Immature natural killer cell (primary cell): ENCODE measurements at regions not wholly inside any gene's neighbourhood (a gene's known extent, or its start where the extent isn't known, plus 50 kb on each side); places are given as distances from the start of the nearest gene placed in this dataset.
"Not testable (repeated sequence)": the region's sequence is repeated elsewhere in the genome, so short reads cannot be mapped to it uniquely, and the experiment has no call there.

Source experiments
- DNase-seq, 3 donors: peaks; one replicate each; pipeline ENCODE4 v3.0.0; 2022; ENCODE audit warnings: mixed read lengths in 1 of 3
- H3K27ac Mint-ChIP-seq, 6 donors: one replicate each; pipeline ENCODE4 v1.8.0; 2020; ENCODE audit warnings: mixed read lengths in 6 of 6, mild to moderate bottlenecking in 5 of 6, inconsistent platforms in 4 of 6, moderate library complexity in 3 of 6
- H3K27me3 Mint-ChIP-seq, 3 donors: one replicate each; pipeline ENCODE4 v1.8.0; 2020 to 2021; ENCODE audit warnings: low read depth in 3 of 3, mild to moderate bottlenecking in 3 of 3, mixed read lengths in 3 of 3, moderate library complexity in 3 of 3, inconsistent platforms in 1 of 3
- H3K36me3 Mint-ChIP-seq, 3 donors: one replicate each; pipeline ENCODE4 v1.8.0; 2020; ENCODE audit warnings: mixed read lengths in 3 of 3, inconsistent platforms in 2 of 3, mild to moderate bottlenecking in 2 of 3
- H3K4me1 Mint-ChIP-seq, 2 donors: one replicate each; pipeline ENCODE4 v1.8.0; 2020; ENCODE audit warnings: inconsistent platforms in 2 of 2, mild to moderate bottlenecking in 2 of 2, mixed read lengths in 2 of 2, moderate library complexity in 1 of 2
- H3K4me3 Mint-ChIP-seq, 5 donors: one replicate each; pipeline ENCODE4 v1.8.0; 2020; ENCODE audit warnings: mild to moderate bottlenecking in 5 of 5, mixed read lengths in 5 of 5, inconsistent platforms in 3 of 5, moderate library complexity in 3 of 5
- H3K9me3 Mint-ChIP-seq, 6 donors: one replicate each; pipeline ENCODE4 v1.8.0; 2020; ENCODE audit warnings: mild to moderate bottlenecking in 6 of 6, mixed read lengths in 6 of 6, inconsistent platforms in 4 of 6, moderate library complexity in 3 of 6

DNA sequence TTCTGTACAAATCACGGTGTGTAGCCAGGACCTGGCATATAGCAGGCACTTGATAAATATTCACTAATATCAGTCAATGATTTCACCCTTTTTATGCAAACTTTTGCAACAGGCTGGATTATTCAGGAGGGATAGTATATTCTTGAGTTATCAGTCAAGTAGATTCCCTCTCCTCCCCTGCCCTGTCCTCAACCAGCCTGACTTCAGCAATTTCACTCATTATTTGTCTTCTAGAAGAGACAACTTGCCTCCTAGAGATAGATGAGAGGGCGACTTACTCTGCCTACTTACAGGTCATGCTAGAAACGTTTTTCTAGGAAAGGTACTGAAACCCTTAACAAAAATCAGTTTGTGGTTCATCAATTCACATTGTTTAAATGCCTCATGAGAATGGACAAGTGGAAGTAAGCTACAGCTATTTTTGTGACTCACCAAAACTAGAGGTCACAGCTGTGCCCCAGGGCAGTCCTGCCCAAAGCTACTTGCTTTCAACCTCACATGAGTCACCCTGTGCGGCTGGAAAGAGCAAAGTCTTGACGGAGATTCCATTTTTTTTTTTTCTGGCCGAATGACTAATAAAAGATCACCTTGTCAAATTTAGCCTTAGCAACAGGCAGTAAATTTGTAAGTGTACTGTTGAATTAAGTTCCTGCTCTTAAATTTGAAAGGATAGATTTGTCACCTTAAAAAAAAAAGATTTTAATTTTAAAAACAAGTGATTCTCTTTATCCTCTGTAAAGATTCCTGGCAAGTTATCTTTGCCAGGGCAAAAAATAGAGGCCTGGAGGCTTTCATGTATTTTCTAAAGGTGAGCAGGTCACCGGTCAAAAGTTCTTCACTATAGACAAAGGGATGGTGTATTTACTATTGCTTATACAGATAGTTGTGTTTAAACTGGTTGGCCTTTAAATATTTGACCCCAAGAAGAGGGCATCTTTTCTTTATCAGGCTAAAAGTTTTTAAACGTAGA lies 109.0 kb upstream of the SLC35G4 start:
- Mint-ChIP-seq H3K27me3 (peaks cover 0 to 3% (median 0%) of the 10 kb centered on the region in 3 donors), H3K27ac (no peak overlapping the region), H3K9me3 (peaks cover 0 to 4% (median 0%) of the 10 kb centered on the region in 6 donors), H3K4me1 (no peaks in the 10 kb centered on the region), H3K4me3 (no peak overlapping the region), H3K36me3 (no peaks in the 10 kb centered on the region)
- DNase-seq = no peak

DNA sequence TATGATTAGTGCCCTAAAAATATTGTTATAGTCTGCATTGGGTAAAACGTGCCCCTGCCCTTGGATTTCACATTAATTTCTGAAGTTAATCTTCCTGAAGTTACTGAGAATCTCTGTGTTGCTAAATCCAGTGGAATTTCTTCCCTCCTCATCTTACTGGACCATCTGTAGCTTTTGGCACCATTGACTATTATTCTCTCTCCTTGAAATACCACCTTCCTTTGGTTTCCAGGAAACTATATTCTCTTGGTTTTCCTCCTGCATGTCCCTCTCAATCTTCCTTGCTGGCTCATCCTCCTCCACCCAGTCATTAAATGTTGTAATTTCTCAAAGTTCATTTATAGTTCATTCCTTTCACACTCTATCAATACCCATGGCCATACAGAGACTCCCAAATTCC lies 110.6 kb upstream of the SLC35G4 start:
- DNase-seq = no peak
- Mint-ChIP-seq H3K4me3 (no peak overlapping the region), H3K27ac (no peak overlapping the region), H3K4me1 (no peaks in the 10 kb centered on the region), H3K9me3 (peaks cover 0 to 4% (median 0%) of the 10 kb centered on the region in 6 donors), H3K36me3 (no peaks in the 10 kb centered on the region), H3K27me3 (peaks cover 0 to 3% (median 0%) of the 10 kb centered on the region in 3 donors)

DNA sequence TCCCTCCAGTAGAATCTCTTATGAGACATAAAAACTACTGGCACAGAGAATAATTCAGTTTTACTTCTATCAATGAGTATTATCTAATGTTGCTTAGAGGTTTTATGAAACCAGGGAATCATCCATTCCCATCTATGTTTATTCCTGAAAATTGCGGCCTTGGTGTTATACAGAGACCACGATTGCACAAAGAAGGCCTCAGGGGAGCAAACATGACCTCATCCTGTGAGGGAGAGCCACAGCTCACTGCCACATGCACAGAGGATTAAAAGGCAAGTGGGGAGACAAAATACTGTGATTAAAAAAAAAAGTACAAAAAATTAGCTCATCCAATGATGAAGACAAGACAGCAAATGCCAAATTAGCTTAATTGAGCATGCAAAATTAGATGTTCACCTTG lies 111.8 kb upstream of the SLC35G4 start:
- Mint-ChIP-seq H3K4me1 (no peaks in the 10 kb centered on the region), H3K36me3 (no peaks in the 10 kb centered on the region), H3K9me3 (peaks cover 0 to 4% (median 0%) of the 10 kb centered on the region in 6 donors), H3K27ac (no peak overlapping the region), H3K27me3 (peaks cover 0 to 3% (median 0%) of the 10 kb centered on the region in 3 donors), H3K4me3 (no peak overlapping the region)
- no peak for DNase-seq

DNA sequence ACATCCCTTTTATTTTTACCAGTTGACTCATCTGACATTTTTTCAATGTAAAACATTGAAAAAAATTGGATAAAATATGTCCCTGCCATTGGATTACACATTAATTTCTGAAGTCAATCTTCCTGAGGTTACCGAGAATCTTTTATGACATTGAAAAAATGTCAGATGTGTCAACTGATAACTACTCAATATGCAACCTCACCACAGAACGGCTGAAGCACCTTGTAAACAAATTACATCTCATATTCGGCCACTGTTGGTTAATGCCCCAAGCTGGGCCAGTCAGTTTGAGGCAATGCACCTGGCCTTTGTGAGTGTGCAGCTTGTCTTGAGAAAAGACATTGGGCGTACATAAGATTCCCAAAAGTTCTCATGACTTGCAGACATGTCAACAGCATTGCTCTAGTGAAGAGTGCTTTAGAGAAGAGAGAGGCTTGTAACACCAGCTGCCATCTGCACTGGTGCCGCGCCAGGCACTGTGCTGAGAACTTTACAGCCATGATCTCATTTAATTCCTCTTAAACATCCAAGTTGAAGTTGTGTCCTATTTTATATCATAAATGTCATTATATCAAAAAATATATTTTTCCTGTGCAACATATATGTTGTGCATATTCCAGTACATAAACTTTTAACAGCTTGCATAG lies 112.7 kb upstream of the SLC35G4 start:
- Mint-ChIP-seq H3K4me3 (no peak overlapping the region), H3K27ac (no peak overlapping the region), H3K9me3 (peaks cover 0 to 6% (median under 1%) of the 10 kb centered on the region in 6 donors), H3K36me3 (no peaks in the 10 kb centered on the region), H3K4me1 (no peaks in the 10 kb centered on the region), H3K27me3 (peaks cover 0 to 3% (median 0%) of the 10 kb centered on the region in 3 donors)
- DNase-seq = no peak

DNA sequence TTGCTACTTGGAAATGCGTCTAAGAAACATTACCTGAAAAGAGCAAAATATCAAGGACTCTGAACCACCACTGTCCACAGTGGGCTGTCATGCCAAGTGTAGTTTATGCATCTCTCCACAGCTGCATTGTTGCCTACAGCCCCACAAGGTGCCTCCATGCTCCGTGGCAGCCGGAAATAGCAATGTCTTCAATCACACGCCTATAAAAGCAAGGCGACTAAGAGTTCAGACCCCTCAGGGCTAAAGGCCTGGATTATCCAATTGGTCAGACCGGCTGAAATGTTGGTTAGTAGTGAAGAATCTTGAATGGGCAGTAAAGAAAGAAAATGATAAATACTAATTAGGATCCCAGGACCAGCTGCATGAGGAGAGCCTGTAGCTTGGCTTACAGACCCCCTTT lies 114.0 kb upstream of the SLC35G4 start:
- peaks cover 0 to 6% (median under 1%) of the 10 kb centered on the region in 6 donors for H3K9me3 Mint-ChIP-seq
- no peak overlapping the region for H3K4me3 Mint-ChIP-seq
- no peak for DNase-seq
- no peaks in the 10 kb centered on the region for H3K36me3 Mint-ChIP-seq
- peaks cover 0 to 3% (median 0%) of the 10 kb centered on the region in 3 donors for H3K27me3 Mint-ChIP-seq
- H3K4me1 Mint-ChIP-seq = no peaks in the 10 kb centered on the region
- no peak overlapping the region for H3K27ac Mint-ChIP-seq

DNA sequence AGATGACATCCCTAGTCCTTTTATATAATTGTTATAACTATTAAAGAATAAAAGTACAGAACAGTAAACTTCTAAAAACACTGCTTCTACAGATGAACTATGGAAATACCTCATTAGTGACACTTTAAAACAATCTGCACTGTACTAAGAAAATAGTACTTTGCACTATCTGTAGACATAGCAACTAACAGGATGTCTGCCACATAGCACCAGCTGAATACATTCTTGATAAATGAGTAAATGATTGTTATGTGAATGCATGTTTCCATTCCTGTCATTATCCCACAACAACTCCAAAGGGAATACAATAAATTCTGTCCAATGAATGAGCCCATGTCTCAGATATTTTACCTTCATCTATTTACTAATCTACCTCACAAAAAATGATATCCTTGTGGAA lies 115.3 kb upstream of the SLC35G4 start:
- H3K4me1 Mint-ChIP-seq = no peaks in the 10 kb centered on the region
- H3K9me3 Mint-ChIP-seq = peaks cover 0 to 5% (median under 1%) of the 10 kb centered on the region in 6 donors
- H3K27ac Mint-ChIP-seq = no peak overlapping the region
- no peaks in the 10 kb centered on the region for H3K36me3 Mint-ChIP-seq
- DNase-seq = no peak
- H3K4me3 Mint-ChIP-seq = no peak overlapping the region
- peaks cover 0 to 4% (median 3%) of the 10 kb centered on the region in 3 donors for H3K27me3 Mint-ChIP-seq

DNA sequence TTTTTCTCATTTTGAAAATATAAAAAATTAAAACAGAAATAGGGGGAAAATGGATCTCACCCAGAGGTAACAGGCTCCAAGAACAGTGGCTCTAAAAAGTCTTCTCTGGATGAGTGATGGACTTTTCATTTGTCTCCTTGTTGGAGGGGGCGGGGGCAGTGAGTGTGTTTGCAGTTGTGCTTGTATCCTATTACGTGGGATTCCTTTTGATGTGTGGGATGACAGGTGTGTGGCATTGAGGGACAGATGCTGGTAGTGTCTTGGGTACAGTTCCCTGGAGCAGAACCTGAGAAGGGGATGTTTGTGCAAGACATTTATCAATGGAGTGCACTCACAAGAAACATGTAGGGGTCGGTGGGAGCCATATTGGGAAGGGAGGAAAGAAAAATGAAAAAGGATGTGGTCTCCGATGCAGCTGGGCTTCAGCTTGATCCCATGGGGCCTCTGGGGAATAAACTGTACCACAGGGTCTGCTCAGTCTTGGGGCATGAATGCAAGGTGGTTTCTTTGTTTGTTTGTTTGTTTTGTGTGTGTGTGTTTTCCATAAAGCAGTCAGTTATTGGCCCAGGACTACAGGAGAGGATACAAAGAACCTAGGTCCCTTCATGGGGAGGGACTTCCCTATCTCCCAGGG lies 120.0 kb upstream of the SLC35G4 start:
- no peak for DNase-seq
- H3K27ac Mint-ChIP-seq = no peak overlapping the region
- H3K36me3 Mint-ChIP-seq = no peaks in the 10 kb centered on the region
- peaks cover 0 to 6% (median 0%) of the 10 kb centered on the region in 3 donors for H3K27me3 Mint-ChIP-seq
- no peak overlapping the region for H3K4me3 Mint-ChIP-seq
- no peaks in the 10 kb centered on the region for H3K4me1 Mint-ChIP-seq
- H3K9me3 Mint-ChIP-seq = peaks cover 0 to 7% (median 3%) of the 10 kb centered on the region in 6 donors

DNA sequence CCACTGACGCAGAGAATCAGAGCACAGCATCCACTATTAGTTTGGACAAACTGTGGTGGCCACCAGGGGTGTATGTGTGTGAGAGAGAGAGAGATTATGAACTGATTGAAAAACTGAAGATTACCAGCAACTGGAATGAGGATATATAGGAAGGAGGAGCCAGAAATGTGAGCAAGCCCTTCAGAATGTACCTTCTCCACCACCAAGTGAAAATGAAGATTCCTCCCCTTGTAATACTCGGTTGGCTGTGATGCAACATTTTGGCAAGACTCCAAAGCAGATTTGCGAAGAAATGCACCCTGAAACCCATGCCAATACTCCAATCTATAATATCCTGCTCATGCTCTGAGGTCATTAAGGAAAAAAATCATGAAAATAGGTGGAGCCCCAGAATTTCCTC lies 121.2 kb upstream of the SLC35G4 start:
- peaks cover 0 to 7% (median 3%) of the 10 kb centered on the region in 6 donors for H3K9me3 Mint-ChIP-seq
- no peaks in the 10 kb centered on the region for H3K4me1 Mint-ChIP-seq
- no peak overlapping the region for H3K27ac Mint-ChIP-seq
- no peak overlapping the region for H3K4me3 Mint-ChIP-seq
- DNase-seq = no peak
- H3K36me3 Mint-ChIP-seq = no peaks in the 10 kb centered on the region
- peaks cover 0 to 6% (median 0%) of the 10 kb centered on the region in 3 donors for H3K27me3 Mint-ChIP-seq

DNA sequence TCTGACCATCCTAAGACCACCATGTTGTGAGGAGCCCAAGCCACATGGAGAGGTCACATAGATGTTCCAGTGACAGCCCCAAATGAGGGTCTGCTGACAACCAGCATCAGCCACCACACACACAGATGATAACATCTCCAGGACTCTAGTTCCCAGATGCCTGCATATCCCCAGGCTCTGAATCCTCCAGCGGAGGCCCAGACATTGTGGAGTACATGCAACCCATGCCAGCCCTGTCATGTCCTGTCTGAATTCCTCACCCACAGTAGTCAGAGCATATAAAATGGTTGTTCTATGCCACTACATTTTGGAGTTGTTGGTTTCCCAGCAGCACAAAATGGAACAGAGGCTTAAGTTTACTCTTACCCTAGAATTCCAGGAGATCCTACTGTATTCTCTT lies 122.0 kb upstream of the SLC35G4 start:
- no peaks in the 10 kb centered on the region for H3K4me1 Mint-ChIP-seq
- peaks cover 0 to 6% (median 0%) of the 10 kb centered on the region in 3 donors for H3K27me3 Mint-ChIP-seq
- H3K36me3 Mint-ChIP-seq = no peaks in the 10 kb centered on the region
- no peak overlapping the region for H3K27ac Mint-ChIP-seq
- no peak overlapping the region for H3K4me3 Mint-ChIP-seq
- DNase-seq = no peak
- peaks cover 0 to 7% (median 4%) of the 10 kb centered on the region in 6 donors for H3K9me3 Mint-ChIP-seq

DNA sequence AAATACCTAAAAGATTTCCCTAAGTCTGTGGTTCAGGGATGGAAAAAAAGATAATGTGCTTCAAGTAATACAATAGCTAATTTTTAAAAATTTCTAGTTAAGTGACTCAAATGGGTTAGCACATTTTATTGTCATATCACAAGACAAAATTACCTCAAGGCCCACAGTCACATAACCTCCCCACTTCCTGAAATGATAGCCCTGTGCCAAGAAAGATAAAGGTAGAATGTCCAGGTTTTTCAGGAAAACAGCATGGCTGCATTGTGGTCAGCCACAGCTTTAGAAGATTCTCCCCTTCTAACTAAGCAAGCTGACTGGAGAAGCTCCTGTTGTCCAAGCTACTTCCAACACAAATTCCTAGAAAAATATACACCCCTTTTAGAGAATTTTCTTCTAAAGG lies 127.1 kb upstream of the SLC35G4 start:
- no peaks in the 10 kb centered on the region for H3K4me1 Mint-ChIP-seq
- no peaks in the 10 kb centered on the region for H3K36me3 Mint-ChIP-seq
- no peak for DNase-seq
- H3K27me3 Mint-ChIP-seq = peaks cover 0 to 2% (median 0%) of the 10 kb centered on the region in 3 donors
- H3K4me3 Mint-ChIP-seq = no peak overlapping the region
- no peak overlapping the region for H3K27ac Mint-ChIP-seq
- H3K9me3 Mint-ChIP-seq = peaks cover 0 to 12% (median 3%) of the 10 kb centered on the region in 6 donors

DNA sequence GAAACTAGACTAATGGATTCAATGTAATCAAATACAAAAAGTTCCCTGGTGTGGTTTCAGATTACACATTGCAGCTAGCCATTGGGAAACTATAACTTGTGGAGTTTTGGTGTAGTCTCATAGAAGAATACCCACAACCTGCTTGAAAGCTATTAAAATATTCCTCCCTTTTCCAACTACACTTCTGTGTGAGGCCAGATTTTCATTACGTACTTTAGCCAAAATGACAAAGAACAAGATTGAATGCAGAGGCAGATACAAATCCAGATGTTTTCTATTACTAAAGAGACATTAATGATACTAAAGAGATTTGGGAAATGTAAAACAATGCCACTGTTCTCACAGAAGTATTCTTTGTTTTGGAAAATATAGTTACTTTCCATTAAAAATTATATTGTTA lies 128.7 kb upstream of the SLC35G4 start:
- no peak for DNase-seq
- H3K36me3 Mint-ChIP-seq = peaks cover 0 to 3% (median 0%) of the 10 kb centered on the region in 3 donors
- H3K4me3 Mint-ChIP-seq = no peak overlapping the region
- no peak overlapping the region for H3K27ac Mint-ChIP-seq
- peaks cover 2 to 12% (median 4%) of the 10 kb centered on the region in 6 donors for H3K9me3 Mint-ChIP-seq
- no peaks in the 10 kb centered on the region for H3K4me1 Mint-ChIP-seq
- H3K27me3 Mint-ChIP-seq = peaks cover 0 to 2% (median 0%) of the 10 kb centered on the region in 3 donors

DNA sequence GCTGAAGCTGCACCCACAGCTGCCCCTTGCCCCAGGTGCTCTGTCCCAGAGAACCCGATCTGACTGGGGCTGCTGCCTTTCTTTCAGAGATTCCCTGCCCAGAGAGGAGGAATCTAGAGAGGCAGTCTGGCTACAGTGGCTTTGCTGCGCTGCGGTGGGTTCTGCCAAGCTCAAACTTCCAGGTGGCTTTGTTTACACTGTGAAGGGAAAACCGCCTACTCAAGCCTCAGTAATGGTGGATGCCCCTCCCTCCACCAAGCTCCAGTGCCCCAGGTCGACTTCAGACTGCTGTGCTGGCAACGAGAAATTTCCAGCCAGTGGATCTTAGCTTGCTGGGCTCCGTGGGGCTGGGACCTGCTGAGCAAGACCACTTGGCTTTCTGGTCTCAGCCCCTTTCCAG lies 130.4 kb upstream of the SLC35G4 start:
- not testable (repeated sequence) for DNase-seq, H3K4me3 Mint-ChIP-seq, H3K27ac Mint-ChIP-seq, H3K4me1 Mint-ChIP-seq, H3K36me3 Mint-ChIP-seq, H3K27me3 Mint-ChIP-seq
- peaks cover 2 to 12% (median 8%) of the 10 kb centered on the region in 6 donors for H3K9me3 Mint-ChIP-seq

DNA sequence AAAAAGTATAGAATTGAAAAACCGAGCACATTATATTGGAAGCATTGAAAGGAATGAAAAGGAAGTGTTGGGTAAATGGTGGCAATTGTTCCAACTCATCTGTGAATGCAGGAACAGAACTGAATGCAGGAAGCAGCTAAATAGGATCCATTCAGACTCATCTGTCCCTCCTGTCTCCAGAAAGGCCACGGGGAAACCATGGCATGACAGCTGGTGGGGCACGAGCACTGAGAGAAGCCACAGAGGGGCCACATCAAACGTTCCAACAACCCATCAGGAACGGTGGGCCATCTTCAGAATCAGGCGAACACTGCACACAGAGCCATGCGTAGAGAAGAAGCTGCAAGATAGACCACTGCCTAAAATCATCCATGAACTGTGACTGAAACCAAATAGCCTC lies 138.5 kb upstream of the SLC35G4 start:
- Mint-ChIP-seq H3K27me3 (peaks cover 0 to 1% (median 0%) of the 10 kb centered on the region in 3 donors), H3K9me3 (peaks cover 0 to 6% (median 1%) of the 10 kb centered on the region in 6 donors), H3K4me3 (no peak overlapping the region), H3K36me3 (peaks cover 0 to 2% (median 0%) of the 10 kb centered on the region in 3 donors), H3K4me1 (no peaks in the 10 kb centered on the region), H3K27ac (no peak overlapping the region)
- no peak for DNase-seq

DNA sequence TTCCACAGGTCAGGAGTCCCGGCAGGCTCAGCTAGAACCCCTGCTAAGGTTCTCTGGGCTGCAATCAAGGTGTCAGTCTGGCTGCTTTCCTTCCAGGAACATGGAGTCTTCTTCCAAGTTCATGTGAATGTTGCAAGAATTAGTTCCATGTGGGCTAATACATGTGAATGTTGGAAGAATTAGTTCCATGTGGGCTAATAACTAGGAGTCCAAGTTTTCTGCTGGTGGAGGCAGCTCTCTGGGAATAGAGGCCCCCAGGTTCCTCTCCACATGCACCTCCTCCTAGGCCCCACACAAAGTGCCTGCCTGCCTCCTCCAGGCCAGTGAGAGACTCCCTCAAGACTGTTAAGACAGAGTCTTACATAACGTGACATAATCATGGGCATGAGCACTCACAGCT lies 140.8 kb upstream of the SLC35G4 start:
- DNase-seq = no peak
- peaks cover 0 to 6% (median under 1%) of the 10 kb centered on the region in 6 donors for H3K9me3 Mint-ChIP-seq
- H3K4me1 Mint-ChIP-seq = no peaks in the 10 kb centered on the region
- H3K27ac Mint-ChIP-seq = no peak overlapping the region
- H3K27me3 Mint-ChIP-seq = no peaks in the 10 kb centered on the region
- H3K4me3 Mint-ChIP-seq = no peak overlapping the region
- H3K36me3 Mint-ChIP-seq = peaks cover 0 to 2% (median 0%) of the 10 kb centered on the region in 3 donors
